ENCODE measurements at regions not wholly inside any gene's neighbourhood (a gene's known extent, or its start where the extent isn't known, plus 50 kb on each side); places are given as distances from the start of the nearest gene placed in this dataset.
"Not testable (repeated sequence)": the region's sequence is repeated elsewhere in the genome, so short reads cannot be mapped to it uniquely, and the experiment has no call there.

GRCh38 chr4:27974339-27974738 is 1113.7 kb downstream of the STIM2 start:
- no peak for TF ChIP-seq CTCF (conservative IDR thresholded peaks at IDR 0.05; ENCODE audit: control insufficient read depth, insufficient read depth, low read depth, low read length)
- DNase-seq (ENCODE audit: low read depth) = no peak

GRCh38 chr4:27974881-27975280 is 1114.2 kb downstream of the STIM2 start:
- not testable (repeated sequence) for H3K4me3 ChIP-seq (ENCODE audit: control insufficient read depth, low read depth, low read length); DNase-seq (ENCODE audit: low read depth)

More at GRCh38 chr4:27974339-27974738, 1113.7 kb downstream of the STIM2 start:
- no peak overlapping the region for H3K4me3 ChIP-seq (ENCODE audit: control insufficient read depth, low read depth, low read length)

- DNase-seq (ENCODE audit: low read depth); H3K4me3 ChIP-seq (ENCODE audit: control insufficient read depth, low read depth, low read length): not testable (repeated sequence)
These were observed 1117.9 kb downstream of the STIM2 start for GRCh38 chr4:27978427-27979109.

- H3K4me3 ChIP-seq (ENCODE audit: control insufficient read depth, low read depth, low read length) = no peak overlapping the region
- no peak for TF ChIP-seq CTCF (conservative IDR thresholded peaks at IDR 0.05; ENCODE audit: control insufficient read depth, insufficient read depth, low read depth, low read length)
- no peak for DNase-seq (ENCODE audit: low read depth)
These were observed 1124.9 kb downstream of the STIM2 start for GRCh38 chr4:27985522-27985921.

GRCh38 chr4:27986476-27986875 is 1125.8 kb downstream of the STIM2 start:
- no peak for TF ChIP-seq CTCF (conservative IDR thresholded peaks at IDR 0.05; ENCODE audit: control insufficient read depth, insufficient read depth, low read depth, low read length)
- no peak for DNase-seq (ENCODE audit: low read depth)
- H3K4me3 ChIP-seq (ENCODE audit: control insufficient read depth, low read depth, low read length) = no peak overlapping the region

- no peak for DNase-seq (ENCODE audit: low read depth)
- TF ChIP-seq CTCF (conservative IDR thresholded peaks at IDR 0.05; ENCODE audit: control insufficient read depth, insufficient read depth, low read depth, low read length) = no peak
- H3K4me3 ChIP-seq (ENCODE audit: control insufficient read depth, low read depth, low read length) = no peak overlapping the region
These were observed 1141.1 kb downstream of the STIM2 start for GRCh38 chr4:28001698-28002097.

- DNase-seq (ENCODE audit: low read depth) = no peak
- H3K4me3 ChIP-seq (ENCODE audit: control insufficient read depth, low read depth, low read length) = no peak overlapping the region
- TF ChIP-seq CTCF (conservative IDR thresholded peaks at IDR 0.05; ENCODE audit: control insufficient read depth, insufficient read depth, low read depth, low read length) = no peak
These were observed 1143.9 kb downstream of the STIM2 start for GRCh38 chr4:28004520-28004919.

GRCh38 chr4:28006021-28006420 is 1145.4 kb downstream of the STIM2 start:
- DNase-seq (ENCODE audit: low read depth) = no peak
- no peak overlapping the region for H3K4me3 ChIP-seq (ENCODE audit: control insufficient read depth, low read depth, low read length)
- TF ChIP-seq CTCF (conservative IDR thresholded peaks at IDR 0.05; ENCODE audit: control insufficient read depth, insufficient read depth, low read depth, low read length) = no peak

All from fibroblast of mammary gland (primary cell).